Spleen (tissue), 7 donors: ENCODE measurements at regions not wholly inside any gene's neighbourhood (a gene's known extent, or its start where the extent isn't known, plus 50 kb on each side); places are given as distances from the start of the nearest gene placed in this dataset.

Experiments
- POLR2A ChIP-seq, 3 donors: fragments of 450-650 bp; IDR thresholded peaks; one replicate each; pipeline ENCODE4 v1.5.1; 2017; ENCODE audit warnings: antibody characterized with exemption in 3 of 3, mild to moderate bottlenecking in 1 of 3
- POLR2AphosphoS5 ChIP-seq, 3 donors: sonication (generic); formaldehyde crosslinking; IDR thresholded peaks; one replicate each; pipeline ENCODE4 v1.5.1; 2017; ENCODE audit warnings: antibody characterized with exemption in 3 of 3
- TF ChIP-seq, protein P1 (sequence below), 11 experiments: fragments of 200-600 bp in 7 of 11; fragments of 450-650 bp in 4 of 11; sonication (generic) in 4 of 11; IDR thresholded peaks in 8 of 11; conservative IDR thresholded peaks in 3 of 11; 1 replicate in 7 of 11; 2 replicates in 4 of 11; pipeline versions ENCODE4 v1.4.0 to v1.8.0; 2016 to 2021; ENCODE audit warnings: antibody characterized with exemption in 11 of 11, inconsistent platforms in 4 of 11, mild to moderate bottlenecking in 1 of 11
- donor health status: DM: no; HTN: no; CAD: no; lungs with moderate emphysema.
- donor health status: DM: no; HTN: no; CAD: no.
- donor health status: DM: no; HTN: no; CAD: no.

DNA sequence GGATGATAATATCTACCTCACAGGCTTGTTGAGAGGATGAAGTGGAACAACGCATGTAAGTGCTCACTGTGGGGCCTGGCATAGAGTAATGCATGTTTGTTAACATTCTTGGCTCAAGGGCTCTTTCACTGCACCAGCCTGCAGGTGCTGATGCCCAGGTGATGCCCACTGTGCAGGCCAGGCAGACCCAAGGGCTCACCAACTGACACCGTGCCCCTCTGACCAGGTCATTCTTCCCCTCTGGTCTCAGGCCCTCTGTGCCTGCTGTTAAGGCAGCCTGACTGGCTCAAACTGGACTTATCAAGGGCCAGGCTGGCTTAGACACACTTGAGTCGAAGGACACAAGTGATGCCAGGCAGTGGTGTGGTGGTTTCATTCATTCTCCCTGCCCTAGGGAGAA lies 90.5 kb downstream of the PJA1 start:
- TF ChIP-seq POLR2AphosphoS5 (IDR thresholded peaks at IDR 0.05) (no peak), POLR2A (IDR thresholded peaks at IDR 0.05) (no peak)
- TF ChIP-seq, protein P1, sequence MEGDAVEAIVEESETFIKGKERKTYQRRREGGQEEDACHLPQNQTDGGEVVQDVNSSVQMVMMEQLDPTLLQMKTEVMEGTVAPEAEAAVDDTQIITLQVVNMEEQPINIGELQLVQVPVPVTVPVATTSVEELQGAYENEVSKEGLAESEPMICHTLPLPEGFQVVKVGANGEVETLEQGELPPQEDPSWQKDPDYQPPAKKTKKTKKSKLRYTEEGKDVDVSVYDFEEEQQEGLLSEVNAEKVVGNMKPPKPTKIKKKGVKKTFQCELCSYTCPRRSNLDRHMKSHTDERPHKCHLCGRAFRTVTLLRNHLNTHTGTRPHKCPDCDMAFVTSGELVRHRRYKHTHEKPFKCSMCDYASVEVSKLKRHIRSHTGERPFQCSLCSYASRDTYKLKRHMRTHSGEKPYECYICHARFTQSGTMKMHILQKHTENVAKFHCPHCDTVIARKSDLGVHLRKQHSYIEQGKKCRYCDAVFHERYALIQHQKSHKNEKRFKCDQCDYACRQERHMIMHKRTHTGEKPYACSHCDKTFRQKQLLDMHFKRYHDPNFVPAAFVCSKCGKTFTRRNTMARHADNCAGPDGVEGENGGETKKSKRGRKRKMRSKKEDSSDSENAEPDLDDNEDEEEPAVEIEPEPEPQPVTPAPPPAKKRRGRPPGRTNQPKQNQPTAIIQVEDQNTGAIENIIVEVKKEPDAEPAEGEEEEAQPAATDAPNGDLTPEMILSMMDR (IDR thresholded peaks at IDR 0.05 in 8 of 11, conservative IDR thresholded peaks at IDR 0.05 in 3 of 11): no peak
